Activated naive CD4-positive, alpha-beta T cell treated with anti-CD3 and anti-CD28 coated beads for 36 hours (primary cell): ENCODE measurements at regions not wholly inside any gene's neighbourhood (a gene's known extent, or its start where the extent isn't known, plus 50 kb on each side); places are given as distances from the start of the nearest gene placed in this dataset.

Source experiments
- CTCF ChIA-PET: fragments of 350-600 bp; sonication (Branson Sonifier 250); formaldehyde crosslinking; loops from one replicate; lab custom pipeline; 2021; ENCODE audit warnings: antibody characterized with exemption; lab: Charles Lee
- DNase-seq: peaks from one replicate; pipeline ENCODE4 v3.0.0-alpha.2; 2020
- H3K27ac Mint-ChIP-seq: one replicate; pipeline ENCODE4 v1.8.0; 2021; ENCODE audit warnings: mild to moderate bottlenecking, mixed read lengths
- H3K27me3 Mint-ChIP-seq: one replicate; pipeline ENCODE4 v1.8.0; 2021; ENCODE audit warnings: low read depth, mixed read lengths
- H3K36me3 Mint-ChIP-seq: one replicate; pipeline ENCODE4 v1.8.0; 2021; ENCODE audit warnings: low read depth, mixed read lengths
- H3K4me1 Mint-ChIP-seq: one replicate; pipeline ENCODE4 v1.8.0; 2021; ENCODE audit warnings: low read depth, mixed read lengths
- H3K4me3 Mint-ChIP-seq: one replicate; pipeline ENCODE4 v1.8.0; 2021; ENCODE audit warnings: mild to moderate bottlenecking, moderate library complexity, mixed read lengths
- H3K9me3 Mint-ChIP-seq: one replicate; pipeline ENCODE4 v1.8.0; 2021; ENCODE audit warnings: mixed read lengths
- intact Hi-C: fragments of 100-400 bp; cut with micrococcal nuclease; formaldehyde crosslinking; loops from one replicate; pipeline ENCODE4 v1.15.1; 2023

- Mint-ChIP-seq H3K36me3 (no peaks in the 10 kb centered on the region), H3K27me3 (no peaks in the 10 kb centered on the region), H3K9me3 (no peaks in the 10 kb centered on the region), H3K27ac (no peak overlapping the region), H3K4me3 (no peak overlapping the region), H3K4me1 (no peaks in the 10 kb centered on the region)
- intact Hi-C loops = no loop called here
- no peak for DNase-seq
- CTCF ChIA-PET = interaction anchor here (0.8 to 1.1 kb wide), 2 partner anchors 9 to 42 kb away, joined by 3 read pairs; no protein-coding TSS in a partner anchor
These were observed 174.9 kb upstream of the TECRL start for GRCh38 chr4:64584125-64584524.

GRCh38 chr4:64582492-64582891 lies 173.2 kb upstream of the TECRL start:
- intact Hi-C loops = no loop called here
- CTCF ChIA-PET = no interaction called here
- Mint-ChIP-seq H3K27me3 (no peaks in the 10 kb centered on the region), H3K36me3 (no peaks in the 10 kb centered on the region), H3K4me3 (no peak overlapping the region), H3K4me1 (no peaks in the 10 kb centered on the region), H3K9me3 (no peaks in the 10 kb centered on the region), H3K27ac (no peak overlapping the region)
- no peak for DNase-seq

DNA sequence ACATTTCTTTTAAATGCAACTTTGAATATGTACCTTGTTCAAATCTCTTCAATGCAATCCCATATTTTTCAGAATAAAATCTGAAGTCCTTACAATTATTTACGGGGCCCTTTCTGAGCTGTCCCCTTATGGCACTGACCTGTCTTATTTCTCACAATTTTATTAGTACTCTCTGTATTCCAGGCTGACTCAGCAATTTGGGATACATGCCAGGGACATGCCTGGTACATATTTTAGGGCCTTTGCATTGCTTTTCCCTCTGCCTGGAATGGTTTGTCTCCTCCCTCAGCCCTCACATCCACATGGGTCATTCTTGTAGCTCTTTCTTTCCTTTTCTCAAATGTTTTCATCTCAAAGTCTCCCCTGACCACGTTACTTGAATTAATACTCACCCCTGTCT lies 172.2 kb upstream of the TECRL start:
- Mint-ChIP-seq H3K9me3 (no peaks in the 10 kb centered on the region), H3K36me3 (no peaks in the 10 kb centered on the region), H3K4me1 (no peaks in the 10 kb centered on the region), H3K27ac (no peak overlapping the region), H3K4me3 (no peak overlapping the region), H3K27me3 (no peaks in the 10 kb centered on the region)
- CTCF ChIA-PET = no interaction called here
- no peak for DNase-seq
- intact Hi-C loops = no loop called here

DNA sequence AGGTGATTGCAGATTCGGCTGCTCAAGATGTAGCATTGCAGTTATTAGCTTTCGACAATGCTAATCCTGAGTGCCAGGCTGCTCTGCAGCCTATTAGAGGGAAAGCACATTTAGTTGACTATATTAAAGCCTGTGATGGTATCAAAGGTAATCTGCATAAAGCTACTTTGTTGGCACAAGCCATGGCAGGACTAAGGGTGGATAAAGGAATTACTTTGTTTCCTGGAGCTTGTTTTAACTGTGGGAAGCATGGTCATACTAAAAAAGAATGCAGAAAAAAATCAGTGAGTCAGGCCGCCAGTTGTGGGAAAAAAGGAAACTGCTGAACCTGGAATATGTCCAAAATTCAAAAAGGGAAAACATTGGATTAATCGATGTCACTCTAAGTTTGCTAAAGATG lies 154.9 kb upstream of the TECRL start:
- H3K9me3 Mint-ChIP-seq = peaks cover 6% of the 10 kb centered on the region

GRCh38 chr4:64559571-64559970 lies 150.3 kb upstream of the TECRL start:
- Mint-ChIP-seq H3K27me3 (no peaks in the 10 kb centered on the region), H3K9me3 (peaks cover 6% of the 10 kb centered on the region), H3K36me3 (no peaks in the 10 kb centered on the region), H3K4me3 (no peak overlapping the region), H3K4me1 (no peaks in the 10 kb centered on the region), H3K27ac (no peak overlapping the region)
- CTCF ChIA-PET = no interaction called here
- intact Hi-C loops = no loop called here
- DNase-seq = no peak

More for the DNA sequence above, 154.9 kb upstream of the TECRL start:
- H3K27me3 Mint-ChIP-seq = no peaks in the 10 kb centered on the region
- no peaks in the 10 kb centered on the region for H3K36me3 Mint-ChIP-seq
- H3K27ac Mint-ChIP-seq = no peak overlapping the region
- H3K4me1 Mint-ChIP-seq = no peaks in the 10 kb centered on the region
- no peak for DNase-seq
- CTCF ChIA-PET = no interaction called here
- no peak overlapping the region for H3K4me3 Mint-ChIP-seq
- intact Hi-C loops = no loop called here

DNA sequence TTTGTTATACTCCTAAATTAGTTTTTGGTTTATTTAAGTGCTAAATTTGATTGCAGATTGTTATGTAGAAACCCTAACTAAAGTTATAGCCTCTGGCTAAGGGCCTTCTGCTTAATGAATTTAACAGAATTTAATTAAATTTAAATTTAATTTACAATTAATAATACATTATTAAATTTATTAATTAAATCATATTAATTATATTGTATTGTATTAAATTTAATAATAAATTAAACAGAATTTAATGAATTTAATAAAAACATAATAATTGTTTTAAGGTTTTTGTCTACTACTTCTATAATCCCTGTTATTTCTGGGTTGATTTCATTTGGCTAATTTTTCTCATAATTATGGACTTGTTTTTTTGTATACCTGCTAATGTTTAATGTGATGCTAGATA lies 141.9 kb upstream of the TECRL start:
- no peak overlapping the region for H3K27ac Mint-ChIP-seq
- CTCF ChIA-PET = no interaction called here

GRCh38 chr4:64545593-64545992 lies 136.3 kb upstream of the TECRL start:
- Mint-ChIP-seq H3K4me3 (no peak overlapping the region), H3K27ac (no peak overlapping the region), H3K36me3 (no peaks in the 10 kb centered on the region), H3K9me3 (no peaks in the 10 kb centered on the region), H3K27me3 (no peaks in the 10 kb centered on the region), H3K4me1 (no peaks in the 10 kb centered on the region)
- no peak for DNase-seq
- intact Hi-C loops = no loop called here
- CTCF ChIA-PET = no interaction called here

More for the DNA sequence above, 141.9 kb upstream of the TECRL start:
- Mint-ChIP-seq H3K9me3 (no peaks in the 10 kb centered on the region), H3K36me3 (no peaks in the 10 kb centered on the region), H3K4me1 (no peaks in the 10 kb centered on the region), H3K27me3 (no peaks in the 10 kb centered on the region), H3K4me3 (no peak overlapping the region)
- intact Hi-C loops = no loop called here
- no peak for DNase-seq

DNA sequence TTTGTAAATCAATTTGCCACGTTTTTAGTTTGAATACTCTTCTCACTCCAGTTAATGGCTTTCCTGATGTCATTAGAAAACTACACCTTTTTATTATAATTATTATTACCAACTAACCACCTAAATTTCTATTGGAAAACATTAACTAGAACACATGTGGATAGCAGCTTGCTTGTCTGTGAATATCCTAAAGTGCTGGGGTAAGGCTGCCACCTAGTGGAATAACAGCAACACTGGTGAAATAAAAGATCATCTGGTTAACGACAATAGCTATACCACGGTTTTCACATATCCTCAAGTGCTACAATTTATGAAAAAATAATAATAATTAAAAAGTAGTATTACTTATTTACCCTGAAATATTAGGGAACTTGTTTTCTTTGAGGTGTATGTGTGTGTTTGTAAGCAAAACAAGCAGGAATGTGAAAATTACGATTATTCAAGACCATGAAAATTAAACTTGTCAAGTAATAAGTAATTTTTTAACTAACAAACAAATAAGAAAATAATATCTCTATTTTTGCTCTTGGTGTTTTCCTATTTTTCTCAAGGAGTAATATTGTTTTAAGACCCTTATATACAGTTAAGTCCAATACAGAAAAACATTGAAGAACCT lies 130.1 kb upstream of the TECRL start:
- H3K4me1 Mint-ChIP-seq = no peaks in the 10 kb centered on the region
- no peak overlapping the region for H3K27ac Mint-ChIP-seq
- H3K27me3 Mint-ChIP-seq = no peaks in the 10 kb centered on the region
- CTCF ChIA-PET = interaction anchor here (0.8 to 1.9 kb wide), 7 partner anchors 9 to 1632 kb away, joined by 3 to 6 read pairs (median 3); no protein-coding TSS in a partner anchor
- peak; percentile 62 for DNase-seq
- no peaks in the 10 kb centered on the region for H3K9me3 Mint-ChIP-seq
- no peak overlapping the region for H3K4me3 Mint-ChIP-seq
- intact Hi-C loops = loop anchor here (1.0 kb wide), 1 partner anchor 381 kb away; no protein-coding TSS in a partner anchor
- H3K36me3 Mint-ChIP-seq = no peaks in the 10 kb centered on the region

DNA sequence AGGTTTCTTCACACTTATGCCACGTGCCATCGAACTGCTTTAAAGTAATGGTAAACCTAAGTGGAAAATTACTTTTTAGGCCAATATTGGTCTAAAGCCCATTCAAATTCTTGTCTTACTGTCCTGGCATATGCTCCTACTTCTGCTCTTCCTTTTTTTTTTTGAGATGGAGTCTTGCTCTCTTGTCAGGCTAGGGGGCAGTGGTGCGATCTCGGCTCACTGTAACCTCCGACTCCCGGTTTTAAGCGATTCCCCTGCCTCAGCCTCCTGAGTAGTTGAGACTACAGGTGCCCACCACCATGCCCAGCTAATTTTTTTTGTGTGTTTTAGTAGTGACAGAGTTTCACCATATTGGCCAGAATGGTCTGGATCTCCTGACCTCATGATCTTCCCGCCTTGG lies 129.0 kb upstream of the TECRL start:
- no peaks in the 10 kb centered on the region for H3K4me1 Mint-ChIP-seq
- H3K27me3 Mint-ChIP-seq = no peaks in the 10 kb centered on the region
- intact Hi-C loops = no loop called here
- H3K36me3 Mint-ChIP-seq = no peaks in the 10 kb centered on the region
- no peak overlapping the region for H3K4me3 Mint-ChIP-seq
- peaks cover under 1% of the 10 kb centered on the region for H3K9me3 Mint-ChIP-seq
- CTCF ChIA-PET = interaction anchor here (0.7 to 1.9 kb wide), 4 partner anchors 9 to 1011 kb away, joined by 3 to 6 read pairs (median 4); no protein-coding TSS in a partner anchor
- no peak overlapping the region for H3K27ac Mint-ChIP-seq
- no peak for DNase-seq

DNA sequence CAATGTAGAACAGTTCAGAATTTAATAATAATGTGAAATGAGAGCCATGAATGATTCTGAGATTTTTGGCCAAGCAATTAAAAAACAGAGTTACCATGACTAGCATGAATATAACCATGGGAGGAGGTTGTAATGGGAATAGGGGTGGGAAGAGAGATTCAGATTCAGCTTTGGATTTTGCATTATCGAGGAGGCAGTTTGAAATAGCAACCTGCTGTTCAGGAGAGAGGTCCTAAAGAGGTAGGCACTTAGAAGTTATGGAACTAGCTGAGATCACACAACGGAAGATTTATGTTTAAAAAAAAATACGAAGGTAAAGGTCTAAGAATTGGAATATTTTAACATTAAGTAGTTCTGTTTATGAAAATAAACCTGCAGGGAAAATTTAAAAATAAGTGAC lies 124.4 kb upstream of the TECRL start:
- DNase-seq = no peak
- intact Hi-C loops = no loop called here
- Mint-ChIP-seq H3K4me3 (no peak overlapping the region), H3K27me3 (no peaks in the 10 kb centered on the region), H3K9me3 (peaks cover 1% of the 10 kb centered on the region), H3K36me3 (no peaks in the 10 kb centered on the region), H3K27ac (no peak overlapping the region), H3K4me1 (no peaks in the 10 kb centered on the region)
- CTCF ChIA-PET = no interaction called here

DNA sequence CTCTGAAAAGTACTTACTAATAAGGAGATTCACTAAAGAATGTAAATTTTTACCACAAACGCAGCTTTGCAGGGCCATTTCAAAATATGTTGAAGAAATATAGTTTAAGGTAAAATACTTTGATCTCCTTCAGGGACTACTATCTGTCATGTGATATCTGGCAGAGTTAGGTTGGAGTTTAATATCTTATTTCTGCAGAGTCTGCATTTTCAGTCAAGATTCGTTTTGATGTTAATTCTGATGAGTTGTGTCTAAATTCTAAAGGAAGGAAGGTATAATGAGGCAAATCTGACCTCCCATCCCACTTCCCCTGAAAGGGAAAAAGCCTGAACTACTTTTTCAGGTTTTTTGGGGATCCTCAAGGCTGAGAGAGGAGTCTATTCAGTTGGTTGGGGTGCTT lies 123.9 kb upstream of the TECRL start:
- Mint-ChIP-seq H3K4me3 (no peak overlapping the region), H3K9me3 (peaks cover 1% of the 10 kb centered on the region), H3K27ac (no peak overlapping the region), H3K36me3 (no peaks in the 10 kb centered on the region), H3K27me3 (no peaks in the 10 kb centered on the region), H3K4me1 (no peaks in the 10 kb centered on the region)
- no peak for DNase-seq
- intact Hi-C loops = no loop called here
- CTCF ChIA-PET = no interaction called here

GRCh38 chr4:64520421-64520820 lies 111.2 kb upstream of the TECRL start:
- H3K9me3 Mint-ChIP-seq = peaks cover 4% of the 10 kb centered on the region
- no peaks in the 10 kb centered on the region for H3K4me1 Mint-ChIP-seq
- intact Hi-C loops = no loop called here
- no peaks in the 10 kb centered on the region for H3K36me3 Mint-ChIP-seq
- CTCF ChIA-PET = no interaction called here
- no peak overlapping the region for H3K27ac Mint-ChIP-seq
- no peak for DNase-seq
- no peaks in the 10 kb centered on the region for H3K27me3 Mint-ChIP-seq
- no peak overlapping the region for H3K4me3 Mint-ChIP-seq

DNA sequence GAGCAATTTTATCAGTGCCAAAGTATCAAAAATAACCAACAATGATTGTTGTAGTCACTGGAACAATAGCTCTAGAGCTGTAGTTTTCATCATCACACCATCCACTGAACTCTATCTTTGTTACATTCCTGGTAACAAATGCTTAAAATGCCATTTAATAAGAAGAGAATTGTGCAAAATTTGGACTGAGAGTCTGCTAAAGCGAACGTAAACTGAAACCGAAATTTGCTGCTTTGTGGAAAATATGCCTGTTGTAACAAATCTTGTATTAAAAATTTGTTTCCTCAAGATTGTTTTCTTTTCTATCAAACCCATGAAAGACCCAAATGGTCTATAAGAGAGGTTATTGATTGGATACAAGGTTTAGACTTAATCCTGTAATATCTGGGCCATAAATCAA lies 109.3 kb upstream of the TECRL start:
- CTCF ChIA-PET = no interaction called here
- no peak overlapping the region for H3K4me3 Mint-ChIP-seq
- H3K36me3 Mint-ChIP-seq = no peaks in the 10 kb centered on the region
- H3K27me3 Mint-ChIP-seq = no peaks in the 10 kb centered on the region
- no peak overlapping the region for H3K27ac Mint-ChIP-seq
- intact Hi-C loops = no loop called here
- H3K9me3 Mint-ChIP-seq = peaks cover 4% of the 10 kb centered on the region
- no peak for DNase-seq
- H3K4me1 Mint-ChIP-seq = no peaks in the 10 kb centered on the region
